Stimulated activated CD4-positive, alpha-beta T cell treated with anti-CD3 and anti-CD28 coated beads, Interleukin-2, amount 100 ng/mL, for 4 hours (primary cell): ENCODE measurements at regions not wholly inside any gene's neighbourhood (a gene's known extent, or its start where the extent isn't known, plus 50 kb on each side); places are given as distances from the start of the nearest gene placed in this dataset.

ENCODE experiments used
- DNase-seq: peaks from one replicate; pipeline ENCODE4 v3.0.0-alpha.2; 2020; ENCODE audit warnings: low read depth

GRCh38 chr17:34146440-34147043 is 108.5 kb upstream of the CCL2 start:
- no peak for DNase-seq

- DNase-seq: no peak
These were observed 104.0 kb upstream of the CCL2 start for GRCh38 chr17:34151102-34151501.

DNA sequence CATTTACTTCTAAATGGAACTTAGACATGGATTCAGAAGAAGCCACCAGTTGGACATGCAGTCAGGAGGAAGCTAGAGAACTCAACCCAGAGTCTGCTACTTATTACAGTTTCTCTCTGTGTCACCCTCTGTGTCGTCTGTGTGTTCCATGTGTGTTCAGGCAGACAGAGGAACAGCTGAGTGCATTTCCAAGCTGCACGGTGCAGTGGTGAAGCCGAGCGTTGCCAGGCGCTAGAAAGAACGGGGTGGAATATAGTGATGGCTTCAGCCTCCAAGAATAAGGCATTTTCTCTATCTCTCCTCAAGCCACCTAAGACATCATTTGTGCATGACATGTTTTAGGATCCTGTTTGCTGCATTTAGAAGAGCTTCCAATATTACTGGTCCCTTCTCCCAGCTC is 101.1 kb upstream of the CCL2 start:
- no peak for DNase-seq

GRCh38 chr17:34154961-34155730 is 99.9 kb upstream of the CCL2 start:
- no peak for DNase-seq

DNA sequence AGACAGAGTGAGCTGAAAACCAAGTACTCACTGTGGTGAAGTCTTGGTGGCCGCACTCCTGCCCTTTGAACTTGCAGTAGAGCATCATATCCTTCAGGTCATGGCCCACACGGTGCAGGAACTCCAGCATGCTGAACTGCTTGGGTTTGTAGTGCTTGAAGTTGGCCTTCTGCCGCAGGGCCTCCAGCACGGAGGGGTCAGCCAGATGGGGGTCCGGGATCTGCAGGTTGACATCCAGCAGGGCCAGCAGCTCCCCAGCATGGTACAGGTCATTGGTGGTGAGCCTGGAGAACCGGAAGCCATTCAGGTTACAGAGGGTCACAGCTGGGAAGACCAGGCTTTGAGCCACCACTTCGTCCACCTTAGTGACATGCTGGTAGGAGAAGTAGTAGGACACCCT is 99.1 kb upstream of the CCL2 start:
- no peak for DNase-seq

DNA sequence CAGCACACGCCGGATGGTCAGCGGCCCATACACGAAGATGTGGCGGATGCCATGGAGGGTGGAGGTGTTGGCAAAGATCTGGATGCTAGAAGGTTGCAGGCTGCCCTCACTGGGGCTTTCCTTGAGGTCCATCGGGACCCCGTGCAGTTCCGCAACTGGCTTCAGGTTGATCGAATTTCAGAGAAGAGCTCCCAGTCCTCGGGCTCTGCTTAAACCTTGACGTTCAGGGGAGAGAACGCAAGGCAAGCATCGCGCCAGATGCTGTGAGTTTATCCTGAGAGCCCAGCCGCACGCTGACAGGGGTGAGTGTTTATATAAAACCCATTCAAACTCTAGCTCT is 98.7 kb upstream of the CCL2 start:
- no peak for DNase-seq

DNA sequence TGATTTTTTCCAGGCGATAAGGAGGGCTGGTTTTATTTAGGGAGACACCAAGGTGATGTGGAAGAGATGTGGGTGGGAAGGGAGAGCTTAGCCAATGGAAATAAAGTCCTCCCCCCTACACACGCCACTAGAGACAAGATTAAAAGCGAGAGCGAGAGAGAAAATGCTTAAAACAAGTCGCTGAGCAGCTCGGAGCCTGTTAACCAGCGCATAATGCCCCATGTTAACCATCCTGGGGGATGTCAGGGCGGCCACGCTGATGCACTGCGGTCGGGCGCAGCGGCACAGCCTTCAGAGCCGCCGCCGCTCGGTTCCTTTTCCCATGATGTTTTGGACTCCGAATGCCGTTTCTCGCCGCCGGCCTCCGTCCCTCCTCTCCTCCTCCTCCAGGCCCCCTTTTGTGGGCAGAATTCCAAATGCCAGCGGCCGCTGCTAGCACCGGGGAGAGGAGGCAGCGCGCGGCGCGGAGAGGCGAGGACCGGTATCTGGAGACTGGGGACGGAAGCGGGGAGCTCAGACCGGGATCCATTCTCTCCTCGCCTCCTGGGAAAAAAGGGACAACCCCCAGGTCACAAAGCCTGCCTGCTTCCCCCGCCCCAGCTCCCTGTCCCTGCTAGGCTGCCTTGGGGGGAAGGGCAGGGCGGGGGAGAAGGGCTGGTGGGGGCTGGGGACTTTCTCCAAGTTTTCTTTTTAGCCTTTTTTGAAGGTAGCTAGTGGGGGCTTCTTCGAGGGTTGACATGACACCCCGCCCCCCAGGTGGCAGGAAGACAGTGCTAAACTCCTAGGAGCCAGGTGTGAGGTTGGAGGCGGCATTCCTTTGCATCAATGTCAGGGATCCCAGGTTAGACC is 98.1 kb upstream of the CCL2 start:
- DNase-seq: no peak

DNA sequence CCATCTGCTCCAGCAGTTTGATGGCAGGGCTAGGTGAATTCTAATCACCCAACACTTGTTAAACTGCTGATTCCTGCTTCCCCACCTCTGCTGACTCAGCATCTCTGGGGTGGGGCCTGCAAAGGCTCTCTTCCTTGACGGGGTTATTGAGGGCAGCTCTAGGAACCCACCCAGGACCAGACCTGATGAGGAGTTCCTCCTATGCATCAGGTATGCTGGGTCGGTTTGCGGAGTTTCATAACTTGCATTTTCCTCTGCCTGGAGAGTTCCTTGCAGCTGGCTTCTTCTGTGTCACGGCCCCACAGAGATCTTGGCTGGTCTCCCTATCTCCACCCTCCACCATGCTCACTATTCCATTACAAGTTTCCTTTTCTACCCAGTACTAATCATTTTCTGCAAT is 93.4 kb upstream of the CCL2 start:
- DNase-seq: no peak

DNA sequence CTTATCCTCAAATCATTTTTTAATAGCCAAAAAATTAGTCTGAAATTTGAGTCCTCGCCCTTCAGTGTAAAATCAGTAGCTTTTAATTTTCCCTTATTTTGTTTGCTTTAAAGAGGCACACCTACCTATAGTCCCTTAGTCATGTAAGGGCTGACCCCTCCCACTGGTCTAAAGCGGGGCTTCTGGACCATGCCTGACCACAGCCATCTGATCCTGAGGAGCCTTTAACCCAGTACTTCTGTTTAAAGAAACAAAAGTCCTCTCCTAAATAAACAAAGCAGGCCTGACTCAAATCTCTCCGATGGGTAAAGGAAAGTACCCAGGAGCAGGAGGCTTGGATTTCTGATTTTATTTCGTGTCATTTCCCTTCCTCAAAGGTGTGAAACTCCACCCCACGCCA is 92.0 kb upstream of the CCL2 start:
- no peak for DNase-seq

DNA sequence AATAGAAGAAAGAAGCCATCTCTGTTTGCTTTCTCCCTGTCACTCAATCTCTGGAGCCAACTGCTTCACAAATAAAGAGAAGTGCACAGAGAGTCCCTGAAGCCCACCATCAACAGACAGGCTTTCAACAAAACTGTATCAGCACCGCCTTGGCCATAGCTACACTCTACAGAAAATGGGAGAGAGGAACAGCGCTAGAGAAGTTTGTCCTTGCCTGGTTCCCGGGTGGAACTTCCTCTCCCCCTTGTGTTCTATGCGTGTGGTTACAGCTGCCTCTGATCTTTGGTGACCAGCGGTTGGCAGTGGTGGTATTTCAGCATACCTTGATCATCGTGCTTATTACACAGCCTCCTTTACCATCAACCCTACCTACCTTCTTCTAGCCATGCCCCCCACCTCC is 91.4 kb upstream of the CCL2 start:
- DNase-seq: no peak

- DNase-seq: no peak
These were observed 90.2 kb upstream of the CCL2 start for GRCh38 chr17:34164837-34165236.

GRCh38 chr17:34166352-34166751 is 88.7 kb upstream of the CCL2 start:
- no peak for DNase-seq

DNA sequence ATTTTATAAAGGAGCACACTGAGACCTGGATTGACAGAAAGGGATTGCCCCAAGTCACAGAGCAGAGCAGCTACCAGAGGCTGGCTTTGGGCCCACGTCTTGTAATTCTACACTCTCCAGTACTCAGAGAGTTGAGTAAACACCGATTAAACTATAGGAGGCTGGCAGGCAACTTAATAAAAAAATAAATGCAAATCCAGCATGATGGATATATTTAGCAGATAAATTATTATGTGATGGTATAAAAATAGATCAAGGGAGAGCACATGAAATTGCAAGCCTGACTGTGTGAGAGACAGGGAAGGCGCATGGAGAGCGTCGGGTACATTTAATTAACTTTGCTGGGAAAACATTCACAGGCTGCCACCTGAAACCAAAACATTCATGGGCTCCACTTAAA is 87.7 kb upstream of the CCL2 start:
- no peak for DNase-seq

GRCh38 chr17:34168989-34169388 is 86.1 kb upstream of the CCL2 start:
- no peak for DNase-seq

DNA sequence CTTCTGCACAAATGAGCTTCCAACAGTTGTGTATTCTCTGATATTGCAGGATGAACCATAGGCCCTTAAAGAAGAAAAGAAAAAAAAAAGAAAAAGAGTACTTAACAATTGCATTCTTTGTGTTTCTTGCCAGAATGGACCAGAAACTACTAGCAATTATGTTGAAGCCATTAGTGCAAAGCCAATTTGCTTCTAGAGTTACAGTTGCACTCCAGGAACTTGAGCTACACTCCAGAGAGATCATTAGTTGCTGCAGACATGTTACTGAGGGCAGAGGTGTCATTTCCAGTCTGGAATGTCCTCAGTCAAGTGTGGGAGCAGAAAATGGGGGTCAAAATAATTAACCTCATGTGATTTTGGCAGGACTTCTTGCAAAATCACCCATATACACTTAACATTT is 85.6 kb upstream of the CCL2 start:
- DNase-seq: no peak

- DNase-seq: peak; percentile 13
These were observed 83.8 kb upstream of the CCL2 start for GRCh38 chr17:34171245-34171818.

- no peak for DNase-seq
These were observed 82.6 kb upstream of the CCL2 start for GRCh38 chr17:34172390-34172918.

DNA sequence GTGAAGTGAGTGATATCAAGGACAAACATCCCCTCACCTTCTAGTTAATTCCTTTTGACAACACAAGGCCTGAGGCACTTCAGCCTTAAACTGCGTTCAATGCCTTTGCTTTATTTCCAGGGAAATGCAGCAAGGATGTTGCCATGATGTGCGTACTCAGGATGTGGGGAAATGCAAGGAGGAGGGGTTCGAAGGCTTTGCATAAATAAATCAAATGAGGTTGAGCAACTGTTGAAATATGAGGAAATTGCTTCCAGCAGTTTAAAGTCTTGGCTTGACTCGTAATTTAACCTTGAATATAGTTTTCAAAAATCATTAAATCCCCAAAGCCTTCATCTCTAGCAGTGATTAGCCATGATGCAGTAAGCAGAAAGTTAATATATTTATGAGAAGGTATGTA is 81.8 kb upstream of the CCL2 start:
- no peak for DNase-seq

GRCh38 chr17:34174496-34174895 is 80.6 kb upstream of the CCL2 start:
- no peak for DNase-seq

DNA sequence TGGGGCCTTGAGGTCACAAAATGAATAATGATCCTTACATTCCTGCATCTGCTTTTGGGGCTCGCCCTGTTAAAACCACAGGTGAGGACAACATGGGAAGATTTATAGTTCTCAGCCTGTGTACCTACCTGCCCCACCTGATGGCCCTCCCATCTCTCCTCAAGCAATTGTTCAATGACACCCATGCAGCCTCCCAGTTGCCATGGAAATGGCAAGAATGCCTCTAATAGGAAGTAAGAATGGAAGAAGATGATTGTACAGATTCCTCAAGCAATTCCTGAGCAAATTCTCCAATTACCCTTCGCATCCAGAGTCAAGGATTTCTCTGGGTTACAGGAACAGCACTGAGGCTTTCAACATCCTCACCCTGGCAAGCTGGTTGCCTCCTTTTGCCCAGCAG is 78.6 kb upstream of the CCL2 start:
- no peak for DNase-seq

DNA sequence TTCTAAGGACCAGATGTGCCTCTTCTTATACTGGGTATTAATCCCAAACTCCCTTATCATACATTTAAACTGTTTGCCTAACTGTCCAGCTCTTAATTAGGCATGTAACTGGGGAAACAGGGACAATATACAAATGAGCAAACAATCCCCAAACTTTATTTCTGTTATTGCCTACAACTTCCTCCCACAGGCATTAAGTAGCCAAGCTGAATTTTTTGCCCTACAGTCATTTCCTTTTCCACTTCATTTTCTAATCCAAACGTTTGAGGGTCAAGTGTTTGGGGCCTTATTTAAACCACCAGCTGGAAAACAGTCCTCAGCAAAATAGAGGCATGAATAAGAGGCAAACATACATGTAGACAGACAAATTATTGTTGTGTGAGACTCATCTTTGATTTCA is 77.4 kb upstream of the CCL2 start:
- DNase-seq: no peak

DNA sequence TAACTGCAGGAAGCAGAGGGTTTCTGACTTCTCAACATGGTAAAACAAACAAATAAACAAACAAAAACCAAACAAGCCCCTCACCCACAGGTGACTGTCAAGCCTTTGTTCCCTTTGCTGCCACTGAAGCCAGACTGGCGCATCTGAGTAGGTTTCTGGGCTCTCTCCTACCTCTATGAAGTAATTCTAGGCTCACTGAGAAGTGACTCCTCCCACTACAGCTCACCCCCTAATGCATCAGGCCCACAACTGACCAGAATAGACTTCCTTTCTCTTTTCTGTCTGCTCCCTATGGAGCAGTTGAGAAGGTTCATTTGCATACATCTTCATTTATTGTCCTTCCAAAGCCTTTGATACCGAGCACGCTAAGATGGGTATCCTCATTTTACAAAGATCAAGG is 77.0 kb upstream of the CCL2 start:
- DNase-seq: no peak
